Mesothelial cell of epicardium (in vitro differentiated cells): ENCODE measurements at regions not wholly inside any gene's neighbourhood (a gene's known extent, or its start where the extent isn't known, plus 50 kb on each side); places are given as distances from the start of the nearest gene placed in this dataset.

ENCODE experiments used
- DNase-seq, 2 experiments: peaks; one replicate each; pipeline ENCODE4 v3.0.0; 2021; ENCODE audit warnings: low spot score in 2 of 2; ENCODE audit not compliant: unreplicated experiment in 2 of 2
- H3K27ac Mint-ChIP-seq: 2 replicates; pipeline ENCODE4 v1.8.0; 2021; ENCODE audit warnings: mixed read lengths
- H3K27me3 Mint-ChIP-seq: 2 replicates; pipeline ENCODE4 v1.8.0; 2021; ENCODE audit warnings: low read depth, mixed read lengths
- H3K36me3 Mint-ChIP-seq: 2 replicates; pipeline ENCODE4 v1.8.0; 2021; ENCODE audit warnings: mixed read lengths
- H3K4me1 Mint-ChIP-seq: 2 replicates; pipeline ENCODE4 v1.8.0; 2021; ENCODE audit warnings: mixed read lengths
- H3K4me3 Mint-ChIP-seq: 2 replicates; pipeline ENCODE4 v1.8.0; 2021; ENCODE audit warnings: mild to moderate bottlenecking, moderate library complexity, mixed read lengths
- H3K9me3 Mint-ChIP-seq: 2 replicates; pipeline ENCODE4 v1.8.0; 2021; ENCODE audit warnings: mixed read lengths
- CTCF ChIP-seq: fragments of 200-600 bp; sonication (generic); IDR thresholded peaks from one replicate; pipeline ENCODE4 v1.5.0; 2021; ENCODE audit warnings: antibody characterized with exemption; ENCODE audit not compliant: unreplicated experiment

- H3K27me3 Mint-ChIP-seq, result no peaks in the 10 kb centered on the region
- peak overlapping the region; percentile 66 for H3K27ac Mint-ChIP-seq
- TF ChIP-seq CTCF, result no peak
- peaks cover 30% of the 10 kb centered on the region for H3K9me3 Mint-ChIP-seq
- peaks cover 25% of the 10 kb centered on the region for H3K4me1 Mint-ChIP-seq
- DNase-seq, result no peak
- no peak overlapping the region for H3K4me3 Mint-ChIP-seq
- peaks cover 3% of the 10 kb centered on the region for H3K36me3 Mint-ChIP-seq
These were observed 564.5 kb upstream of the ISX start for GRCh38 chr22:34501366-34501965.

DNA sequence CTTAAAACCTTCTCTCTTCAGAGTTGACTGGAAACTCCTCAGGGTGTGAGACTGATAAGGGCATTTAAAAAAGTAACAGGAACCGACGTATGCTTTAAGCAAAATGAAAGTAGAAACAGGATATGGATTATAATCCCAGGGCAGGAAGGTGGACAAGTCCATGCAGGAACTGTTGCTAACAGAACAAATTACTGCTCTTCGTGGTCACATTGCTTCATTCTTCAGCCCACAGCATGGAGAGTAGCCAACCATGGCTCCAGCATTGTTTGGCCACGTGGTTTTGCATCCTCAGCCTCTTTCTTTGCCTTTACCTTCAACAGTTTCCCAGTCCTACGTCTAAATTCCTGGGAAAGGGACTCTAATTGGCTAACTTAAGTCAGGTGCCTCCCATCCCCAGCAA, 563.1 kb upstream of the ISX start:
- TF ChIP-seq CTCF, result no peak
- no peak overlapping the region for H3K4me3 Mint-ChIP-seq
- H3K4me1 Mint-ChIP-seq, result peaks cover 25% of the 10 kb centered on the region

DNA sequence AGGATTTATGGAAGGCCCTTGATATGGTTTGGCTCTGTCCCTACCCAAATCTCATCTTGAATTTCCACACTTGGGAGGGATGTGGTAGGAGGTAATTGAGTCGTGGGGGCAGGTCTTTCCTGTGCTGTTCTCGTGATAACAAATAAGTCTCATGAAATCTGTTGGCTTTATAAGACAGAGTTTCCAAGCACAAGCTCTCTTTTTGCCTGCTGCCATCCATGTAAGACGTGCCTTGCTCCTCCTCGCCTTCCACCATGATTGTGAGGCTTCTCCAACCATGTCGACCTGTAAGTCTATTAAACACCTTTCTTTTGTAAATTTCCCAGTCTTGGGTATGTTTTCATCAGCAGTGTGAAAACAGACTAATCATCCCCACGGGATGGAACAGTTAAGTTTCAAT, 557.2 kb upstream of the ISX start:
- Mint-ChIP-seq H3K27me3 (no peaks in the 10 kb centered on the region), H3K36me3 (no peaks in the 10 kb centered on the region), H3K4me1 (peaks cover under 1% of the 10 kb centered on the region), H3K9me3 (peaks cover 15% of the 10 kb centered on the region), H3K4me3 (no peak overlapping the region), H3K27ac (no peak overlapping the region)
- DNase-seq, result no peak
- no peak for TF ChIP-seq CTCF

More for the DNA sequence above, 563.1 kb upstream of the ISX start:
- no peak for DNase-seq
- peaks cover 17% of the 10 kb centered on the region for H3K9me3 Mint-ChIP-seq
- H3K27ac Mint-ChIP-seq, result peak overlapping the region; percentile 60
- H3K27me3 Mint-ChIP-seq, result no peaks in the 10 kb centered on the region
- H3K36me3 Mint-ChIP-seq, result no peaks in the 10 kb centered on the region

GRCh38 chr22:34526681-34527080, 539.3 kb upstream of the ISX start:
- no peaks in the 10 kb centered on the region for H3K4me1 Mint-ChIP-seq
- no peak for DNase-seq
- H3K9me3 Mint-ChIP-seq, result peaks cover 9% of the 10 kb centered on the region
- no peaks in the 10 kb centered on the region for H3K36me3 Mint-ChIP-seq
- H3K4me3 Mint-ChIP-seq, result no peak overlapping the region
- no peak for TF ChIP-seq CTCF
- no peak overlapping the region for H3K27ac Mint-ChIP-seq
- peaks cover 2% of the 10 kb centered on the region for H3K27me3 Mint-ChIP-seq

- H3K4me3 Mint-ChIP-seq, result no peak overlapping the region
- no peak for TF ChIP-seq CTCF
- DNase-seq, result no peak
- H3K27ac Mint-ChIP-seq, result peak overlapping the region; percentile 86
- no peaks in the 10 kb centered on the region for H3K36me3 Mint-ChIP-seq
- peaks cover 11% of the 10 kb centered on the region for H3K9me3 Mint-ChIP-seq
- no peaks in the 10 kb centered on the region for H3K27me3 Mint-ChIP-seq
- peaks cover 11% of the 10 kb centered on the region for H3K4me1 Mint-ChIP-seq
These were observed 531.9 kb upstream of the ISX start for GRCh38 chr22:34534101-34534500.

- TF ChIP-seq CTCF, result no peak
- no peaks in the 10 kb centered on the region for H3K36me3 Mint-ChIP-seq
- H3K27ac Mint-ChIP-seq, result no peak overlapping the region
- no peaks in the 10 kb centered on the region for H3K27me3 Mint-ChIP-seq
- H3K4me3 Mint-ChIP-seq, result no peak overlapping the region
- no peaks in the 10 kb centered on the region for H3K9me3 Mint-ChIP-seq
- DNase-seq, result no peak
- peaks cover 14% of the 10 kb centered on the region for H3K4me1 Mint-ChIP-seq
These were observed 498.6 kb upstream of the ISX start for GRCh38 chr22:34567367-34567766.
